G401 (cell line): ENCODE measurements at regions not wholly inside any gene's neighbourhood (a gene's known extent, or its start where the extent isn't known, plus 50 kb on each side); places are given as distances from the start of the nearest gene placed in this dataset.

Experiments
- DNase-seq: peaks from one replicate; pipeline ENCODE4 v3.0.0-alpha.2; 2015; ENCODE audit warnings: low spot score
- in situ Hi-C: cut with HindIII; loops from 2 replicates; pipeline ENCODE4 v1.10.0; 2016; ENCODE audit warnings: low sequenced_read_pairs, mixed read lengths

DNA sequence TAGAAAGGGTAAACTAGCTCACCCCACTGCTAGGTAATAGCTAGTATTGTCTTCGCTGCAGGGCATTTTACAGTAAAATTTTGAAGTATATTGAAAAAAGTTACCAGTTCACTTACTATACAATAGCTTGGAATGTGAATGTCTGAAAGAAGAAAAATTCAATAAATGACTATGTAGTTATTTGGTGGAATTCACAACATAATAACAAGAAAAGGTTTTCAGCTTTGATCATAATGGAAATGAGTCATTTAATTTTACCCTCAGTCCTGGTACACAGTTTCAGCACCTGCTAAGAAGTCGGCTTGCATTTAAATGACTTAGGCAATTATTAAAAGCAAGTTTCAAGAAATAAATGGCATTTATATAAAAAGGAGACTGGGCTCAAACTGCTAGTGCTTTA, 90.4 kb downstream of the NUP35 start:
- in situ Hi-C loops: no loop called here
- no peak for DNase-seq

DNA sequence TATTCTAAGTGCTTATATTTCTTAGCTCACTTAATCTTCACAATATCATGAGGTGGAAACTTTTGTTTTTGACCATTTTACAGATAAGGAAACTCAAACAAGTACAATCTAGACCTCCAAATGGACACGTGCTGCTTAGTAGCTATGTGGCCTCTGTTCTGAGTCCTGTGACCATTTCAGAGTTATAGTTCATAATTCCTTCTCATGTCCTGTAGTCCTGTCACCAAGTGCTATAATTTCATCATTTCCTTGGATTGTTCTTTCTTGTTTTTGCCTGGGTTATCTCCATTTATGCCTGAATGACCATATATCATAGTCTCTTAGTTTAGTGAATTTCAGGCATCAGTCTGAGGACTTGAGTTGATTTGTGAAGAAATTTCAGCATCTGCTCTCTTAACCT, 91.7 kb downstream of the NUP35 start:
- in situ Hi-C loops: no loop called here
- DNase-seq: no peak

DNA sequence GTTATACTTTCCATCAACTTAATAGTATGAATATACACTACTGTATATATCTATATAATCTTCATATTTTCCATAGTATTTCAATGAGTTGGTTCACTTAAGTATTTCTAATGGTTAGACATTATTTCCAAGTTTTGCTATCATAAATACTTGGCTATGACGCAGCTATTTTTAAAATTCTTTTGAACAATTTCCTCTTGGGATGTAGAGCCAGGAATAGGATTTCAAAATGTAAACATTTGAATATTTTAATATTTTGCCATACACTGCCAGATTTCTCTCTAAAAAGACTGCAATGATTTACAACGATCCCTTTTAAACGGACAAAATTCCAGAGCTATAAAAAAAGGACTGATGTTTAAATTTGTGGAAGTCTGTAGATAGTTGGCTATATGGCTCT, 95.6 kb downstream of the NUP35 start:
- no peak for DNase-seq
- in situ Hi-C loops: no loop called here

- no peak for DNase-seq
- in situ Hi-C loops: no loop called here
Measured at GRCh38 chr2:183222751-183223150, 98.5 kb downstream of the NUP35 start.

GRCh38 chr2:183224948-183225347, 100.7 kb downstream of the NUP35 start:
- DNase-seq: no peak
- in situ Hi-C loops: no loop called here

DNA sequence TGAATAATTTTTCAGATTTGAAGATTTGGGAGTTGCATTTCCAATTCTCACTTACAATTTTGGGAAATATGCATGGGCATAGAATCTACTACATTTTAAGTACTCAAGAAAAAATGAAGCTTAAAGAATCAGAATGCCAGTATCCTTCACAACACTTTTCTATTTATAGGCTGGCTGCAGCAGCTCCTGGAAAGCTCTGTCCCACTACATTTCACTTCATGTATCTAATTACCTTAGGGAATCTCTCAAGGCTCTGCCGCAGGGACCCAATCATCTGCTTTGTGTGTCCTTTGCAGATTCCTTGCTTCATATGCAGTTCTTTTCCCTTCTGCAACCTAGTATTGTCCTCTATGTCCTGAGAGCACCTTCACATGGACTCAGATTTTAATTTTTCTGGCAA, 102.9 kb downstream of the NUP35 start:
- in situ Hi-C loops: no loop called here

DNA sequence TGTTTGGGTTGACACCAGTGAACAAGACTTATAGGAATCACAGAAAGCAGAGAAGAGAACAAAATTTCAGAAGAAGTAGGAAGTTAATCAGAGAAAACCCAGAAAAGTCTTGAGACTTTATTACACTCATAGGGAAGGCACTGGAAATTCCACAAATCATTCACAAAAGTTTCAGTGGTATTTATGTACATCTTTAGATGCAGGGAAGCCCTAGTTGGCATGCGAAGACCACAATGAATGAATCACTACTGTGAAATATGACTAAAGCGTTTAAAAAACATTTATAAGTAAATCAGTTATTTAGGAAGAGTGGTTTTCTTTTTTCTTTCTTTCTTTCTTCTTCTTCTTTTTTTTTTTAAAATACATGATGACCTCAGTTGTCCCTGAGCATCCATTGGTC, 105.1 kb downstream of the NUP35 start:
- in situ Hi-C loops: no loop called here
- DNase-seq: no peak

More for the DNA sequence above, 102.9 kb downstream of the NUP35 start:
- no peak for DNase-seq

GRCh38 chr2:183232161-183232865, 108.1 kb downstream of the NUP35 start:
- in situ Hi-C loops: no loop called here
- DNase-seq: no peak

GRCh38 chr2:183242937-183243336, 118.7 kb downstream of the NUP35 start:
- no peak for DNase-seq
- in situ Hi-C loops: no loop called here

GRCh38 chr2:183243758-183244157, 119.5 kb downstream of the NUP35 start:
- in situ Hi-C loops: no loop called here
- DNase-seq: no peak

DNA sequence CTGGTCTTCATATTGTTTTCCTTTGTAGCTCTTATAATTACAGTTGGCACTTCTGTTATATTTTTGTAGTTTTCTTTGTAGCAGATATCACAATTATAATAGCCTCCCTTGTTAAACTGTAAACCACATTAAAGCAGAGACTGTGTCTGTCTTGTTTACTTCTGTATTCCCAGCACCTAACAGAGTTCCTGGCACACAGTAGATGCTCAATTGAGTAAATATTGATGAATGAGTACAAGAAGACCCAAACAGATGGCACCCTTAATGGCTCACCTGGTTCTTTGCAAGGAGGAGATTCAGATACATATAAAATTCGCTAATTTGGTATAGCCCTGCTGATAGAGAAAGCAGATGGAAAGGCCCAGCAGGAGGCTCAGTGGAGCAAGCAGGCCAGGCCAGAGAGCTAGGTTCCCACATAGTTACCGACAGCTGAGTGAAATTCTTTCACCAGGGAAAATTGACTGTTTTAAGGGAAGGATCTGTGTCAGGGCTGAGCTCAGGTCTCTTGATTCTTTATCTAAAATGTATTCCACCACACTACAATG, 120.1 kb downstream of the NUP35 start:
- DNase-seq: peak; percentile 97
- in situ Hi-C loops: no loop called here

DNA sequence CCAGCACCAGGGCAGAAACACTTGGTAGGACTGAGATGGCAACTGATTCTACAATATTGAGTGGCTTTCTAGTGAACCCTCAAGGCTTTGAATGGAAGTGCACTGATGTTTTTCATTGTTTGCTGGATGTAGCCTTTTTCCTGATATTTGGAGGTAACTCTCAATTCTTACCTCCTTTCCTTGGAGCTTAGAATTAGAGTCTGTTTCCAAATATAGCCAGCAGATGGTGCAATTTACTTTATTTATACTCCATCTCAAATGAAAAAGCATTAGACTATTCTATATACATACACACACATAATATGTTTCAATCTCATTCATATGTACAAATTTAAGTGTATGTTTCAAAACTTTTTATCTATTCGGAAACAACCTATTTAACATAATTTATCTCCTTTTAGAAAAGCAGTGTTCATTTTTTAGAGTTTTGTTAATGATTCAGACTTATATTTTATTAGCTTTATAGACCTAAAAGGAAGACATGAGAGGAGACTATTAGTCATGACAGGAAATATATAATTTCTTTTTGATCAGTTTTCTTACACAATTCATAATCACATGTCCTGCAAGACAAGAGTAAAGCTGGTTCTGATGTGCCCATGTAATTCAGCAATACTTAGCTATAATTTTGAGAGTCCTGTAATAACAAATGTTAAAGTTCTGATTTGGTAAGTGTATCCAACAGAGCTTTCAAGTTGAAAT, 124.8 kb downstream of the NUP35 start:
- in situ Hi-C loops: no loop called here
- DNase-seq: peak; percentile 74

- in situ Hi-C loops: no loop called here
- DNase-seq: no peak
Measured at GRCh38 chr2:183250061-183250460, 125.8 kb downstream of the NUP35 start.

- no peak for DNase-seq
- in situ Hi-C loops: no loop called here
Measured at GRCh38 chr2:183250472-183250871, 126.2 kb downstream of the NUP35 start.

DNA sequence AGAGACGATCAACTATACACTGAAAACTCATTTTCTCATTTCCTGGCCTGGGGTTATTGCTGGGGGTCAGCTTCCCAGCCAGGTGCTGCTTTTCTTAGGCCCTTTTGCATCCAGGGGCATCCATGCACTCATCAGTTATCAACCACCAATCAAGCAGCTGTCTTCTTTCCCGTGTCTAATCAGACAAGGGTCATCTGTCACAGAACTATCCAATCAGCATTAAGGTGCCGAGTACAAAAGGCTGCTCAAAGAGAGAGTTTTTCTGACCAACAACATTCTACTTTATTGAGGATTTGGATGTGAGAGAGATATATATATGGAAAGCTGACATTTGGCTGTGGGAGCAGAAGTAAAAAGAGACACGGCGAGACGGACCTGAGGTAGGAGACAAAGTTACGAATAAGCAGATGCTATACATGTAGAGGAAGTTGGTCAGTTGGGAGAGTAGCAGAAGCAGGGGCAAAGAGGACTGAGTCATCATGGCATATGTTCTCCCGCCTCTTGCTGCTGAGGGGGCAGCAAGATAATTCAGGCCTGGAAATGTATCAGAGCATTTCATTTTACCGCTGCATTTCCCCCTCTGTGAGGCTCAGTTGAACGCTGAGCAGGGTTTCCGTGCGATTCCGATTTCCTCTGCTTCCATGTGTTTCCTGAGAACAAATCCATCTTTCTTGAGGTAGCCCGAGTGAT, 129.3 kb downstream of the NUP35 start:
- no peak for DNase-seq

GRCh38 chr2:183255411-183255810, 131.2 kb downstream of the NUP35 start:
- peak; percentile 95 for DNase-seq
- in situ Hi-C loops: no loop called here

More for the DNA sequence above, 129.3 kb downstream of the NUP35 start:
- in situ Hi-C loops: no loop called here

DNA sequence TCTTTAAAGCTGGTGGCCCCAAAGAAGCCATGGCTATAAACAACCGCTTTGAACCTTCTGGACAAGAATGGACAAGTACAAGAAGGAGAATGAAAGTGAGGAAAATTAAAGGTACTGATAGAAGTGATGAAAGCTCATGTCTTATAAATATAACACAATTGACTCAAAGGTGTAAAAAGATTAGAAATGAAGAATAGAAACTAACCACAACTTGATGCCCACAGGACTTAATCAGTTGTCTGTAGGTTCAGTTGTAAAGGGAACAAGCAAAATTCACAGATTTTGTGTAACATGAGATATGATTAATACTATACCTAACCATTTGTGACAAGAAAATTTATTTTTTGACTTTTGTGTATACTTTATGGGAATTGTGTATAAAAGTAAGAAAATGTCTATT, 135.7 kb downstream of the NUP35 start:
- in situ Hi-C loops: no loop called here
- no peak for DNase-seq

- in situ Hi-C loops: no loop called here
- DNase-seq: no peak
Measured at GRCh38 chr2:183260527-183260926, 136.3 kb downstream of the NUP35 start.

- in situ Hi-C loops: no loop called here
- no peak for DNase-seq
Measured at GRCh38 chr2:183264890-183265535, 140.8 kb downstream of the NUP35 start.
